HepG2 (cell line): ENCODE measurements at regions not wholly inside any gene's neighbourhood (a gene's known extent, or its start where the extent isn't known, plus 50 kb on each side); places are given as distances from the start of the nearest gene placed in this dataset.

Experiments
- CTCF ChIP-seq: sonication (generic); formaldehyde crosslinking; IDR thresholded peaks from 2 replicates; pipeline ENCODE4 v1.5.0; 2020; ENCODE audit warnings: mild to moderate bottlenecking, missing genetic modification reagents, moderate library complexity
- EP300 ChIP-seq, 3 experiments: sonication (generic) in 1 of 3; formaldehyde crosslinking in 1 of 3; IDR thresholded peaks; 2 replicates each; pipeline versions ENCODE4 v1.5.1 to v1.6.1; 2011 to 2020; ENCODE audit warnings: low read depth in 2 of 3, low read length in 2 of 3, borderline replicate concordance in 1 of 3, improper control_type of control experiment in 1 of 3, mild to moderate bottlenecking in 1 of 3, missing genetic modification reagents in 1 of 3, moderate library complexity in 1 of 3
- MED1 ChIP-seq: sonication (generic); formaldehyde crosslinking; IDR thresholded peaks from 2 replicates; pipeline ENCODE4 v1.4.0; 2020; ENCODE audit warnings: missing genetic modification reagents
- MXD4 ChIP-seq: IDR thresholded peaks from 2 replicates; pipeline ENCODE4 v1.6.1; 2016; ENCODE audit warnings: mild to moderate bottlenecking, missing biosample characterization, missing genetic modification reagents
- NBN ChIP-seq: fragments of 450-650 bp; conservative IDR thresholded peaks from 2 replicates; pipeline ENCODE4 v1.6.1; 2017
- NCOA1 ChIP-seq: sonication (generic); formaldehyde crosslinking; IDR thresholded peaks from 2 replicates; pipeline ENCODE4 v1.9.0; 2021; ENCODE audit warnings: missing genetic modification reagents
- POLR2AphosphoS5 ChIP-seq: IDR thresholded peaks from 2 replicates; pipeline ENCODE4 v1.6.1; 2012; ENCODE audit warnings: low read depth, low read length
- REST ChIP-seq, 2 experiments: IDR thresholded peaks; 2 replicates each; pipeline ENCODE4 v1.6.1; 2011 to 2012; ENCODE audit warnings: low read length in 2 of 2, borderline replicate concordance in 1 of 2, low read depth in 1 of 2, mild to moderate bottlenecking in 1 of 2, moderate library complexity in 1 of 2
- SMAD3 ChIP-seq: sonication (generic); formaldehyde crosslinking; IDR thresholded peaks from 2 replicates; pipeline ENCODE4 v1.4.0; 2020; ENCODE audit warnings: missing genetic modification reagents
- ZNF207 ChIP-seq: fragments of 450-650 bp; IDR thresholded peaks from 2 replicates; pipeline ENCODE4 v1.6.1; 2016; ENCODE audit warnings: antibody characterized with exemption, borderline replicate concordance
- ZNF318 ChIP-seq: sonication (generic); formaldehyde crosslinking; IDR thresholded peaks from 2 replicates; pipeline ENCODE4 v1.4.0; 2020; ENCODE audit warnings: mild to moderate bottlenecking, missing genetic modification reagents
- ZNF570 ChIP-seq: sonication (generic); formaldehyde crosslinking; IDR thresholded peaks from 2 replicates; pipeline ENCODE4 v1.4.0; 2020; ENCODE audit warnings: mild to moderate bottlenecking, missing genetic modification reagents, borderline replicate concordance
- ZNF639 ChIP-seq: conservative IDR thresholded peaks from 2 replicates; pipeline ENCODE4 v1.6.1; 2018; ENCODE audit warnings: missing genetic modification reagents
- ZNF703 ChIP-seq: sonication (generic); formaldehyde crosslinking; IDR thresholded peaks from 2 replicates; pipeline ENCODE4 v1.5.1; 2020; ENCODE audit warnings: missing genetic modification reagents, mild to moderate bottlenecking, moderate library complexity, borderline replicate concordance

GRCh38 chr3:151969026-151969642 lies 95.7 kb downstream of the SUCNR1 start:
- TF ChIP-seq ZNF639 (CRISPR knock-in tag) (no peak), SMAD3 (CRISPR knock-in tag) (no peak), ZNF207 (no peak), NBN (no peak), ZNF570 (no peak), MXD4 (no peak), NCOA1 (CRISPR knock-in tag) (no peak), REST (IDR thresholded peaks at IDR 0.05; ENCODE audit: borderline replicate concordance in 1 of 2, low read depth in 1 of 2, low read length in 2 of 2) (no peak), CTCF (CRISPR knock-in tag) (no peak), EP300 (IDR thresholded peaks at IDR 0.05; ENCODE audit: low read depth in 2 of 2, low read length in 2 of 2) (no peak), EP300 (CRISPR knock-in tag; IDR thresholded peaks at IDR 0.05; ENCODE audit: borderline replicate concordance) (no peak), POLR2AphosphoS5 (no peak), ZNF703 (CRISPR knock-in tag) (no peak), ZNF318 (CRISPR knock-in tag) (no peak), MED1 (CRISPR knock-in tag) (no peak)
